ENCODE measurements at regions not wholly inside any gene's neighbourhood (a gene's known extent, or its start where the extent isn't known, plus 50 kb on each side); places are given as distances from the start of the nearest gene placed in this dataset.

GRCh38 chr16:26599785-26600104, 467.0 kb upstream of the C16orf82 start (continued):
- TF ChIP-seq, protein P1, sequence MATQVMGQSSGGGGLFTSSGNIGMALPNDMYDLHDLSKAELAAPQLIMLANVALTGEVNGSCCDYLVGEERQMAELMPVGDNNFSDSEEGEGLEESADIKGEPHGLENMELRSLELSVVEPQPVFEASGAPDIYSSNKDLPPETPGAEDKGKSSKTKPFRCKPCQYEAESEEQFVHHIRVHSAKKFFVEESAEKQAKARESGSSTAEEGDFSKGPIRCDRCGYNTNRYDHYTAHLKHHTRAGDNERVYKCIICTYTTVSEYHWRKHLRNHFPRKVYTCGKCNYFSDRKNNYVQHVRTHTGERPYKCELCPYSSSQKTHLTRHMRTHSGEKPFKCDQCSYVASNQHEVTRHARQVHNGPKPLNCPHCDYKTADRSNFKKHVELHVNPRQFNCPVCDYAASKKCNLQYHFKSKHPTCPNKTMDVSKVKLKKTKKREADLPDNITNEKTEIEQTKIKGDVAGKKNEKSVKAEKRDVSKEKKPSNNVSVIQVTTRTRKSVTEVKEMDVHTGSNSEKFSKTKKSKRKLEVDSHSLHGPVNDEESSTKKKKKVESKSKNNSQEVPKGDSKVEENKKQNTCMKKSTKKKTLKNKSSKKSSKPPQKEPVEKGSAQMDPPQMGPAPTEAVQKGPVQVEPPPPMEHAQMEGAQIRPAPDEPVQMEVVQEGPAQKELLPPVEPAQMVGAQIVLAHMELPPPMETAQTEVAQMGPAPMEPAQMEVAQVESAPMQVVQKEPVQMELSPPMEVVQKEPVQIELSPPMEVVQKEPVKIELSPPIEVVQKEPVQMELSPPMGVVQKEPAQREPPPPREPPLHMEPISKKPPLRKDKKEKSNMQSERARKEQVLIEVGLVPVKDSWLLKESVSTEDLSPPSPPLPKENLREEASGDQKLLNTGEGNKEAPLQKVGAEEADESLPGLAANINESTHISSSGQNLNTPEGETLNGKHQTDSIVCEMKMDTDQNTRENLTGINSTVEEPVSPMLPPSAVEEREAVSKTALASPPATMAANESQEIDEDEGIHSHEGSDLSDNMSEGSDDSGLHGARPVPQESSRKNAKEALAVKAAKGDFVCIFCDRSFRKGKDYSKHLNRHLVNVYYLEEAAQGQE (IDR thresholded peaks at IDR 0.05; ENCODE audit: low read depth), result no peak
- no peak for TF ChIP-seq FOSL1 (IDR thresholded peaks at IDR 0.05; ENCODE audit: low read depth)

- no peaks in the 10 kb centered on the region for H3K79me2 ChIP-seq (ENCODE audit: insufficient read depth, low read length)
- H3K4me3 ChIP-seq (replicated peaks in 1 of 2; ENCODE audit: low read depth in 1 of 2, low read length in 2 of 2), result no peak overlapping the region
- no peak overlapping the region for H2AFZ ChIP-seq (ENCODE audit: low read depth, low read length, poor library complexity, severe bottlenecking)
- H3K9me3 ChIP-seq (ENCODE audit: control insufficient read depth in 1 of 2, insufficient read depth in 1 of 2, low read depth in 1 of 2, low read length in 2 of 2), result no peaks in the 10 kb centered on the region
- ChIA-PET RAD21 (ENCODE audit: low non-redundant PET in 1 of 2, low total read pairs in 2 of 2, uncharacterized antibody in 2 of 2, unreplicated experiment in 2 of 2) (no interaction called here), POLR2A (no interaction called here), CTCF (no interaction called here)
- no peak overlapping the region for H3K9ac ChIP-seq (ENCODE audit: low read length)
- H3K4me2 ChIP-seq (ENCODE audit: low read length), result no peak overlapping the region
- no peaks in the 10 kb centered on the region for H3K36me3 ChIP-seq (ENCODE audit: control insufficient read depth in 1 of 2, insufficient read depth in 2 of 2, low read length in 2 of 2)
- DNase-seq (ENCODE audit: low read depth, low spot score) (no peak), ATAC-seq (no peak)
- H3K9me2 ChIP-seq (ENCODE audit: insufficient read depth), result no peaks in the 10 kb centered on the region
- no peaks in the 10 kb centered on the region for H4K20me1 ChIP-seq (ENCODE audit: insufficient read depth)
- H3K4me1 ChIP-seq (ENCODE audit: control insufficient read depth in 1 of 2, insufficient read depth in 2 of 2, low read length in 2 of 2), result no peaks in the 10 kb centered on the region
- no TSS peak for BruUV-seq (replicated peaks)
- H3K27me3 ChIP-seq (ENCODE audit: insufficient read depth, low read length), result no peaks in the 10 kb centered on the region
- no peak overlapping the region for H3K27ac ChIP-seq (ENCODE audit: low read depth, low read length)
- intact Hi-C loops (cut with micrococcal nuclease), result no loop called here
- TF ChIP-seq POLR2AphosphoS5 (IDR thresholded peaks at IDR 0.05; ENCODE audit: low read depth, low read length) (no peak), FOSL1 (IDR thresholded peaks at IDR 0.05; ENCODE audit: low read depth) (no peak), YY1 (IDR thresholded peaks at IDR 0.05; ENCODE audit: extremely low read depth, insufficient replicate concordance, low read depth, low read length) (no peak), JUND (IDR thresholded peaks at IDR 0.05) (no peak), SIN3A (IDR thresholded peaks at IDR 0.05; ENCODE audit: low read depth) (no peak), SRF (IDR thresholded peaks at IDR 0.05; ENCODE audit: low read depth) (no peak), EZH2phosphoT487 (IDR thresholded peaks at IDR 0.05; ENCODE audit: borderline replicate concordance) (no peak), CBX3 (IDR thresholded peaks at IDR 0.05; ENCODE audit: low read depth) (no peak), EGR1 (IDR thresholded peaks at IDR 0.05; ENCODE audit: low read depth) (no peak), TCF7L2 (IDR thresholded peaks at IDR 0.05; ENCODE audit: borderline replicate concordance, extremely low read depth, insufficient read depth, insufficient read length) (no peak), EZH2 (IDR thresholded peaks at IDR 0.05) (no peak), ZBTB33 (IDR thresholded peaks at IDR 0.05; ENCODE audit: extremely low read depth, insufficient replicate concordance, low read length) (no peak), ELF1 (IDR thresholded peaks at IDR 0.05; ENCODE audit: borderline replicate concordance, low read depth) (no peak), ZNF274 (IDR thresholded peaks at IDR 0.05; ENCODE audit: low read depth, low read length) (no peak), ZFX (IDR thresholded peaks at IDR 0.05) (no peak), CEBPB (IDR thresholded peaks at IDR 0.05; ENCODE audit: low read depth) (no peak)
- TF ChIP-seq, protein P2, sequence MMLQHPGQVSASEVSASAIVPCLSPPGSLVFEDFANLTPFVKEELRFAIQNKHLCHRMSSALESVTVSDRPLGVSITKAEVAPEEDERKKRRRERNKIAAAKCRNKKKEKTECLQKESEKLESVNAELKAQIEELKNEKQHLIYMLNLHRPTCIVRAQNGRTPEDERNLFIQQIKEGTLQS (IDR thresholded peaks at IDR 0.05), result no peak
- TF ChIP-seq, protein P1 (IDR thresholded peaks at IDR 0.05; ENCODE audit: low read depth), result no peak
These were observed 465.4 kb upstream of the C16orf82 start for GRCh38 chr16:26601335-26601734.
